Naive thymus-derived CD4-positive, alpha-beta T cell (primary cell): ENCODE measurements at regions not wholly inside any gene's neighbourhood (a gene's known extent, or its start where the extent isn't known, plus 50 kb on each side); places are given as distances from the start of the nearest gene placed in this dataset.

ENCODE experiments used
- ATAC-seq: fragments of 150-1000 bp; cut with Tn5 transposase; 2 replicates; pipeline ENCODE4 v1.10.0; 2021; ENCODE audit warnings: mild to moderate bottlenecking, moderate library complexity
- CTCF ChIA-PET: fragments of 350-600 bp; sonication (Branson Sonifier 250); formaldehyde crosslinking; loops from one replicate; lab custom pipeline; 2021; ENCODE audit warnings: antibody characterized with exemption; lab: Charles Lee
- POLR2A ChIA-PET: fragments of 350-600 bp; sonication (Branson Sonifier 250); formaldehyde crosslinking; loops from one replicate; lab custom pipeline; 2021; ENCODE audit warnings: antibody characterized with exemption, inconsistent platforms; lab: Charles Lee
- DNase-seq, 9 donors: peaks; one replicate each; pipeline versions ENCODE4 v3.0.0 to v3.0.0-alpha.2; 2020 to 2022; ENCODE audit warnings: mixed read lengths in 1 of 9
- H3K27ac ChIP-seq: one replicate; pipeline ENCODE4 v1.7.0; 2013; ENCODE audit warnings: mild to moderate bottlenecking, low read depth, low read length, moderate library complexity
- H3K27me3 ChIP-seq, 2 donors: one replicate each; pipeline ENCODE4 v1.7.0; 2013; ENCODE audit warnings: low read length in 2 of 2, mild to moderate bottlenecking in 2 of 2, moderate library complexity in 2 of 2; ENCODE audit not compliant: control insufficient read depth in 2 of 2, insufficient read depth in 2 of 2
- H3K36me3 ChIP-seq, 3 experiments: 1 replicate in 2 of 3; 2 replicates in 1 of 3; pipeline ENCODE4 v1.7.0; 2013; ENCODE audit warnings: low read length in 3 of 3, mild to moderate bottlenecking in 3 of 3, moderate library complexity in 1 of 3; ENCODE audit not compliant: insufficient read depth in 3 of 3, control insufficient read depth in 2 of 3
- H3K4me1 ChIP-seq, 2 donors: one replicate each; pipeline ENCODE4 v1.7.0; 2013; ENCODE audit warnings: low read length in 2 of 2, mild to moderate bottlenecking in 2 of 2, moderate library complexity in 1 of 2; ENCODE audit not compliant: control insufficient read depth in 2 of 2, insufficient read depth in 2 of 2
- H3K4me3 ChIP-seq: 2 replicates; pipeline ENCODE4 v1.7.0; 2013; ENCODE audit warnings: mild to moderate bottlenecking, low read length
- H3K9me3 ChIP-seq, 3 experiments: 1 replicate in 2 of 3; 2 replicates in 1 of 3; pipeline ENCODE4 v1.7.0; 2013; ENCODE audit warnings: low read length in 3 of 3; ENCODE audit not compliant: control insufficient read depth in 2 of 3
- H3K27ac Mint-ChIP-seq, 9 donors: one replicate each; pipeline ENCODE4 v1.8.0; 2020 to 2022; ENCODE audit warnings: mixed read lengths in 9 of 9, mild to moderate bottlenecking in 8 of 9, moderate library complexity in 5 of 9, inconsistent platforms in 2 of 9
- H3K27me3 Mint-ChIP-seq, 5 donors: one replicate each; pipeline ENCODE4 v1.8.0; 2021 to 2022; ENCODE audit warnings: mixed read lengths in 5 of 5, mild to moderate bottlenecking in 1 of 5
- H3K36me3 Mint-ChIP-seq, 5 donors: one replicate each; pipeline ENCODE4 v1.8.0; 2020 to 2022; ENCODE audit warnings: mixed read lengths in 5 of 5, mild to moderate bottlenecking in 3 of 5, inconsistent platforms in 1 of 5
- H3K4me1 Mint-ChIP-seq, 7 donors: one replicate each; pipeline ENCODE4 v1.8.0; 2020 to 2022; ENCODE audit warnings: mixed read lengths in 7 of 7, mild to moderate bottlenecking in 3 of 7, inconsistent platforms in 1 of 7
- H3K4me3 Mint-ChIP-seq, 10 donors: one replicate each; pipeline ENCODE4 v1.8.0; 2020 to 2022; ENCODE audit warnings: mild to moderate bottlenecking in 10 of 10, mixed read lengths in 10 of 10, moderate library complexity in 6 of 10, inconsistent platforms in 2 of 10
- H3K9me3 Mint-ChIP-seq, 11 donors: one replicate each; pipeline ENCODE4 v1.8.0; 2020 to 2022; ENCODE audit warnings: mixed read lengths in 11 of 11, mild to moderate bottlenecking in 4 of 11, inconsistent platforms in 1 of 11, moderate library complexity in 1 of 11
- intact Hi-C, 2 donors: fragments of 100-400 bp; cut with micrococcal nuclease; formaldehyde crosslinking; loops; one replicate each; pipeline ENCODE4 v1.15.1; 2023

DNA sequence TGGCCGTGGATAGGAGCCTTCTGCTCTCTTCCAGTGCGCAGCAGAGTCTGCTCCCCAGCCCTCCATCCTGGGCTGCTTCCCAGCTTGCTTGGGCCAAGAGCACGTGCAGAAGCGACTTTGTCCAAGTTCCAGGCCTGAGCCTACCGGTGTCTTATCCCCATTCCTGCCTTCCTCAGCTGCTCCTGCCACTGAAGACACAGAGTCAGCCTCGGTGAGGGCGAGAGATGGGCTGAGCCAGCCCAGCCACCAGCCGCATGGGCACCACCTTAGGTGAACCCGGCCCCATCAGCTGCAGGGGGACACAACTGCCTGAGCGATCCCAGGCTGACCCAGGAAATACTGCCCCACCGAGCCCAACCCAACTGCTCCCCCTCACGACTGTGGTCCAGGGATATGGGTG, 847.8 kb downstream of the TBC1D22A start:
- CTCF ChIA-PET, result no interaction called here

GRCh38 chr22:47609653-47610052, 847.2 kb downstream of the TBC1D22A start:
- no peak overlapping the region for H3K4me3 Mint-ChIP-seq
- DNase-seq (no peak), ATAC-seq (no peak)
- ChIA-PET POLR2A (no interaction called here), CTCF (no interaction called here)
- H3K27ac Mint-ChIP-seq, result no peak overlapping the region
- H3K4me1 Mint-ChIP-seq, result no peaks in the 10 kb centered on the region
- Histone ChIP-seq H3K4me3 (no peak overlapping the region), H3K9me3 (no peaks in the 10 kb centered on the region), H3K27me3 (no peaks in the 10 kb centered on the region), H3K36me3 (no peaks in the 10 kb centered on the region), H3K4me1 (no peaks in the 10 kb centered on the region), H3K27ac (no peak overlapping the region)
- peaks cover 0 to 23% (median 0%) of the 10 kb centered on the region in 5 donors for H3K27me3 Mint-ChIP-seq
- H3K9me3 Mint-ChIP-seq, result peaks cover 0 to 14% (median 0%) of the 10 kb centered on the region in 11 donors
- peaks cover 0 to 3% (median 0%) of the 10 kb centered on the region in 5 donors for H3K36me3 Mint-ChIP-seq
- intact Hi-C loops, result no loop called here

More for the DNA sequence above, 847.8 kb downstream of the TBC1D22A start:
- intact Hi-C loops, result no loop called here
- no peaks in the 10 kb centered on the region for H3K4me1 ChIP-seq
- no peak overlapping the region for H3K4me3 ChIP-seq
- H3K9me3 Mint-ChIP-seq, result peaks cover 0 to 14% (median 0%) of the 10 kb centered on the region in 11 donors
- no peak overlapping the region for H3K27ac Mint-ChIP-seq
- H3K27ac ChIP-seq, result no peak overlapping the region
- no peaks in the 10 kb centered on the region for H3K36me3 ChIP-seq
- DNase-seq (no peak), ATAC-seq (no peak)
- H3K4me1 Mint-ChIP-seq, result no peaks in the 10 kb centered on the region
- peaks cover 0 to 28% (median 0%) of the 10 kb centered on the region in 5 donors for H3K27me3 Mint-ChIP-seq
- no peaks in the 10 kb centered on the region for H3K9me3 ChIP-seq
- H3K27me3 ChIP-seq, result no peaks in the 10 kb centered on the region
- H3K4me3 Mint-ChIP-seq, result no peak overlapping the region
- peaks cover 0 to 3% (median 0%) of the 10 kb centered on the region in 5 donors for H3K36me3 Mint-ChIP-seq
- POLR2A ChIA-PET, result no interaction called here

DNA sequence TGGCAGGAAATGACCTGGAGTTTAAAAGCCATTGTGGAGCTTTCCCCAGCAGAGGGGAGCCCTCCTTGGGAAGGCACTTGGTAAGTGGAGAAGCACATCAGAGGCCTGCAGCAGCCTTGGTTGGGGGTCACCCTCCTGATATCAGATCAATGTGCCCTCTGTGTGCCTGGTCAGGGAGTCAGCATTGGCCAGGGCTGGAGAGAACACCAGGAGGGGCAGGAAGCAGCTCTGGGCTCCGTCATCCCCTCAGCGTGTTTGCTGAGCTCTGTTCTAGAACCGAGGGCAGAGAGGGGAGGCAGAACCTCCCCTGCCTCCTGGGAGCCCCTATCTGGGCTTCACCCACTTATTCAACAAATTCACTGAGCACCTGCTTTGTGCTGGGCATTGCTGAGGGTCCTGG, 846.0 kb downstream of the TBC1D22A start:
- H3K27me3 Mint-ChIP-seq, result peaks cover 0 to 26% (median 0%) of the 10 kb centered on the region in 5 donors
- no peak for ATAC-seq
- ChIA-PET CTCF (no interaction called here), POLR2A (no interaction called here)
- H3K27me3 ChIP-seq, result no peaks in the 10 kb centered on the region
- DNase-seq, result no peak
- no peak overlapping the region for H3K27ac ChIP-seq
- H3K9me3 ChIP-seq, result no peaks in the 10 kb centered on the region
- H3K4me1 Mint-ChIP-seq, result no peaks in the 10 kb centered on the region
- H3K4me3 ChIP-seq, result no peak overlapping the region
- no peak overlapping the region for H3K27ac Mint-ChIP-seq
- peaks cover 0 to 13% (median 0%) of the 10 kb centered on the region in 11 donors for H3K9me3 Mint-ChIP-seq
- H3K36me3 Mint-ChIP-seq, result peaks cover 0 to 3% (median 0%) of the 10 kb centered on the region in 5 donors
- intact Hi-C loops, result no loop called here
- no peak overlapping the region for H3K4me3 Mint-ChIP-seq
- no peaks in the 10 kb centered on the region for H3K4me1 ChIP-seq
- H3K36me3 ChIP-seq, result no peaks in the 10 kb centered on the region

GRCh38 chr22:47607486-47607885, 845.0 kb downstream of the TBC1D22A start:
- no peaks in the 10 kb centered on the region for H3K27me3 ChIP-seq
- H3K4me1 Mint-ChIP-seq, result no peaks in the 10 kb centered on the region
- no peak overlapping the region for H3K4me3 ChIP-seq
- ChIA-PET POLR2A (no interaction called here), CTCF (no interaction called here)
- H3K9me3 ChIP-seq, result no peaks in the 10 kb centered on the region
- DNase-seq (no peak), ATAC-seq (no peak)
- peaks cover 0 to 16% (median 0%) of the 10 kb centered on the region in 11 donors for H3K9me3 Mint-ChIP-seq
- no peak overlapping the region for H3K4me3 Mint-ChIP-seq
- H3K27ac ChIP-seq, result no peak overlapping the region
- H3K36me3 Mint-ChIP-seq, result peaks cover 0 to 3% (median 0%) of the 10 kb centered on the region in 5 donors
- intact Hi-C loops, result no loop called here
- H3K27ac Mint-ChIP-seq, result no peak overlapping the region
- H3K4me1 ChIP-seq, result no peaks in the 10 kb centered on the region
- H3K36me3 ChIP-seq, result no peaks in the 10 kb centered on the region
- peaks cover 0 to 21% (median 3%) of the 10 kb centered on the region in 5 donors for H3K27me3 Mint-ChIP-seq

GRCh38 chr22:47606426-47606825, 844.0 kb downstream of the TBC1D22A start:
- Mint-ChIP-seq H3K4me1 (no peaks in the 10 kb centered on the region), H3K27ac (no peak overlapping the region), H3K27me3 (peaks cover 0 to 24% (median 10%) of the 10 kb centered on the region in 5 donors), H3K9me3 (peaks cover 0 to 16% (median 0%) of the 10 kb centered on the region in 11 donors), H3K4me3 (no peak overlapping the region), H3K36me3 (peaks cover 0 to 3% (median 0%) of the 10 kb centered on the region in 5 donors)
- ATAC-seq, result no peak
- intact Hi-C loops, result no loop called here
- POLR2A ChIA-PET, result no interaction called here
- DNase-seq, result no peak
- H3K27ac ChIP-seq, result no peak overlapping the region
- no peaks in the 10 kb centered on the region for H3K27me3 ChIP-seq
- no peaks in the 10 kb centered on the region for H3K9me3 ChIP-seq
- H3K4me1 ChIP-seq, result no peaks in the 10 kb centered on the region
- H3K36me3 ChIP-seq, result no peaks in the 10 kb centered on the region
- H3K4me3 ChIP-seq, result no peak overlapping the region
- CTCF ChIA-PET, result no interaction called here

DNA sequence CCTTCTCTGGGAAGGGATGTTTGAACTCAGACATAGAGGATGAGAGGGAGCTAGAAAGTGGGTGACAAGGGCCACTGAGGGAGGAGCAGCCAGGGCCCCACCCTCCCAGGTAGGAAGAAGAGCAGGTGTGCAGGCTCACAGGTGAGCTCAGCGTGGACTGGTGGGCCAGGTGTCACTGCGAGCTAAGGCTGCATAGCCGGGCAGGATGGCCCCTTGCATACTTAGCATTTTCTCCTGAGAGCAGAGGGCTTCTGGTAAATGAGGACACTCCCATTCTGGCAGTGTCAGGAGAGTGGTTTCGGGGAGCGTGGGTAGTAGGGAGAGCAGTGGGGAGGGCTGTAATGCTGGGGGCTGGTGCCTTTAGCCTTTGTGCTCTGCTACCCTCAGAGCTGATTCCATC, 843.4 kb downstream of the TBC1D22A start:
- no peak overlapping the region for H3K4me3 ChIP-seq
- ChIA-PET CTCF (no interaction called here), POLR2A (no interaction called here)
- intact Hi-C loops, result no loop called here
- H3K4me1 ChIP-seq, result no peaks in the 10 kb centered on the region
- no peaks in the 10 kb centered on the region for H3K36me3 ChIP-seq
- ATAC-seq (no peak), DNase-seq (no peak)
- no peak overlapping the region for H3K27ac Mint-ChIP-seq
- H3K9me3 ChIP-seq, result no peaks in the 10 kb centered on the region
- no peak overlapping the region for H3K27ac ChIP-seq
- no peak overlapping the region for H3K4me3 Mint-ChIP-seq
- peaks cover 0 to 29% (median 15%) of the 10 kb centered on the region in 5 donors for H3K27me3 Mint-ChIP-seq
- no peaks in the 10 kb centered on the region for H3K27me3 ChIP-seq
- no peaks in the 10 kb centered on the region for H3K4me1 Mint-ChIP-seq
- peaks cover 0 to 16% (median 0%) of the 10 kb centered on the region in 11 donors for H3K9me3 Mint-ChIP-seq
- H3K36me3 Mint-ChIP-seq, result peaks cover 0 to 3% (median 0%) of the 10 kb centered on the region in 5 donors

DNA sequence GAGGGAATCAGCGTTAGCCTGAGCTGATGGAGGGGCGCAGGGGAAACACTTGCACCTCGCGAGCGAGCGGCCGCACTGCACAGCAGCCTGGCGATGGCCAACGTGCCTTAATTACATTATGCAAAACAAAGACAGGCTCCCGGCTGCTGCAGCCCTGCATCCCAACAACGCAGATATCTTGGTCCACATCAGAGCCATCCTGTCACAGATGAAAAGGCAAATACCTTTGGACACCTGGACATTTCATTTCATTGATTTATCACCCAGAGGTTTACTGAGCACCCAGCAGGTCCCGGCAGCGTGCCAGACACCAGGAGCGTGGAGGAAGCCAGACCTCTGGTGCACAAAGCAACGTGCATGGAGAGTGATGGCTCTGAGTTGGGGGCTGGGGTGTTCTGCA, 843.0 kb downstream of the TBC1D22A start:
- intact Hi-C loops, result no loop called here
- Mint-ChIP-seq H3K27ac (no peak overlapping the region), H3K4me3 (no peak overlapping the region), H3K27me3 (peaks cover 0 to 30% (median 15%) of the 10 kb centered on the region in 5 donors), H3K9me3 (peaks cover 0 to 16% (median 0%) of the 10 kb centered on the region in 11 donors), H3K36me3 (peaks cover 0 to 3% (median 0%) of the 10 kb centered on the region in 5 donors), H3K4me1 (no peaks in the 10 kb centered on the region)
- DNase-seq (no peak), ATAC-seq (no peak)
- CTCF ChIA-PET, result no interaction called here
- no peaks in the 10 kb centered on the region for H3K36me3 ChIP-seq
- no peaks in the 10 kb centered on the region for H3K4me1 ChIP-seq
- POLR2A ChIA-PET, result no interaction called here
- no peaks in the 10 kb centered on the region for H3K9me3 ChIP-seq
- H3K27ac ChIP-seq, result no peak overlapping the region
- H3K4me3 ChIP-seq, result no peak overlapping the region
- H3K27me3 ChIP-seq, result no peaks in the 10 kb centered on the region
